K562 (cell line): ENCODE measurements at regions not wholly inside any gene's neighbourhood (a gene's known extent, or its start where the extent isn't known, plus 50 kb on each side); places are given as distances from the start of the nearest gene placed in this dataset.

ENCODE experiments used
- ATAC-seq: fragments of 200-7000 bp; cut with Tn5 transposase; 3 replicates; pipeline ENCODE4 v1.9.1; 2020; ENCODE audit warnings: moderate library complexity
- BruUV-seq: library from RNA; stranded (reverse); fragments of 400-500 nt; replicated peaks from 2 replicates; lab custom pipeline; 2021; lab: Mats Ljungman, UMichigan
- CTCF ChIA-PET: fragments of 300-600 bp; formaldehyde crosslinking; extraction: SDS; loops from one replicate; lab custom pipeline; 2021; ENCODE audit warnings: low intra/inter-chr PET ratio; lab: Yijun Ruan, JAX
- POLR2A ChIA-PET: fragments of 300-600, 350-650 bp; sonication (Branson Sonifier 250); formaldehyde crosslinking; extraction: SDS; loops from one replicate; lab custom pipeline; 2021; ENCODE audit warnings: antibody characterized with exemption, inconsistent platforms; lab: Yijun Ruan, JAX
- DNase-seq, 4 experiments: peaks; one replicate each; pipeline versions ENCODE4 v3.0.0 to v3.0.0-alpha.2; 2011 to 2018; ENCODE audit warnings: low spot score in 3 of 4, mixed read lengths in 3 of 4; ENCODE audit errors: extremely low read depth in 1 of 4
- FAIRE-seq: peaks from 2 replicates; lab custom pipeline; 2011; peaks lifted over from hg19 to GRCh38; lab: Jason Lieb, UNC
- H2AFZ ChIP-seq: 2 replicates; pipeline ENCODE4 v1.6.0; 2011; ENCODE audit warnings: low read depth, low read length, control low read depth, inconsistent platforms
- H3K27ac ChIP-seq: fragments of 200-600 bp; 3 replicates; pipeline ENCODE4 v1.8.0; 2011; ENCODE audit warnings: low read depth, mild to moderate bottlenecking, control low read depth, inconsistent platforms, low read length, moderate library complexity, mixed read lengths; ENCODE audit errors: extremely low read depth
- H3K27me3 ChIP-seq, 2 experiments: fragments of 300-600 bp in 1 of 2; 2 replicates in 1 of 2; 3 replicates in 1 of 2; pipeline versions ENCODE4 v1.6.0 to v1.8.0; 2011; ENCODE audit warnings: inconsistent platforms in 2 of 2, low read length in 2 of 2, mild to moderate bottlenecking in 1 of 2, mixed read lengths in 1 of 2, moderate library complexity in 1 of 2; ENCODE audit not compliant: control insufficient read depth in 2 of 2, insufficient read depth in 2 of 2
- H3K36me3 ChIP-seq: fragments of 300-600 bp; 3 replicates; pipeline ENCODE4 v1.8.0; 2011; ENCODE audit warnings: mild to moderate bottlenecking, low read length, inconsistent platforms; ENCODE audit not compliant: control insufficient read depth, insufficient read depth
- H3K4me1 ChIP-seq, 2 experiments: fragments of 200-600 bp in 1 of 2; replicated peaks in 1 of 2; 2 replicates in 1 of 2; 3 replicates in 1 of 2; pipeline versions ENCODE4 v1.5.1 to v1.8.0; 2011; ENCODE audit warnings: inconsistent platforms in 2 of 2, low read length in 2 of 2, mild to moderate bottlenecking in 1 of 2, mixed read lengths in 1 of 2, moderate library complexity in 1 of 2; ENCODE audit not compliant: control insufficient read depth in 2 of 2, insufficient read depth in 2 of 2
- H3K4me2 ChIP-seq: 2 replicates; pipeline ENCODE4 v1.6.1; 2011; ENCODE audit warnings: low read length, control low read depth, inconsistent platforms, mixed read lengths; ENCODE audit not compliant: insufficient read depth
- H3K4me3 ChIP-seq: fragments of 200-600 bp; sonication (generic), shearing (Covaris generic); 2 replicates; pipeline ENCODE4 v1.5.1; 2016; ENCODE audit warnings: control low read depth, inconsistent platforms
- H3K79me2 ChIP-seq: fragments of 200-600 bp; 3 replicates; pipeline ENCODE4 v1.8.0; 2011; ENCODE audit warnings: low read length, inconsistent platforms; ENCODE audit not compliant: control insufficient read depth, insufficient read depth
- H3K9ac ChIP-seq, 2 experiments: 2 replicates each; pipeline versions ENCODE4 v1.6.0 to v1.6.1; 2011; ENCODE audit warnings: low read depth in 2 of 2, low read length in 2 of 2, control low read depth in 1 of 2, inconsistent platforms in 1 of 2, mild to moderate bottlenecking in 1 of 2, mixed read lengths in 1 of 2; ENCODE audit not compliant: insufficient read depth in 1 of 2
- H3K9me1 ChIP-seq: one replicate; pipeline ENCODE4 v1.6.0; 2011; ENCODE audit warnings: inconsistent platforms, mild to moderate bottlenecking, low read length, moderate library complexity; ENCODE audit not compliant: control insufficient read depth, insufficient read depth
- H3K9me3 ChIP-seq: replicated peaks from 2 replicates; pipeline ENCODE4 v1.5.1; 2011; ENCODE audit warnings: low read depth, low read length, inconsistent platforms; ENCODE audit not compliant: control insufficient read depth, insufficient read depth
- H4K20me1 ChIP-seq: replicated peaks from 2 replicates; pipeline ENCODE4 v1.6.1; 2011; ENCODE audit warnings: low read length, inconsistent platforms, mixed read lengths; ENCODE audit not compliant: control insufficient read depth, insufficient read depth
- ESRRB ChIP-seq: fragments of 250-450 bp; sonication (Bioruptor Pico); IDR thresholded peaks from 2 replicates; pipeline ENCODE4 v1.5.0; 2020; ENCODE audit warnings: mild to moderate bottlenecking, moderate library complexity, borderline replicate concordance
- ETV6 ChIP-seq, 3 experiments: fragments of 150-350 bp in 1 of 3; sonication (generic) in 1 of 3; formaldehyde crosslinking in 1 of 3; IDR thresholded peaks; 2 replicates each; pipeline versions ENCODE4 v1.6.1 to v1.8.0; 2014 to 2022; ENCODE audit warnings: borderline replicate concordance in 2 of 3, low read depth in 2 of 3, antibody characterized with exemption in 1 of 3, low read length in 1 of 3, mild to moderate bottlenecking in 1 of 3, missing genetic modification reagents in 1 of 3
- GTF2F1 ChIP-seq: IDR thresholded peaks from 2 replicates; pipeline ENCODE4 v1.6.1; 2011; ENCODE audit warnings: low read depth, low read length, improper control_type of control experiment
- RCOR1 ChIP-seq, 2 experiments: IDR thresholded peaks; 2 replicates each; pipeline ENCODE4 v1.6.1; 2012; ENCODE audit warnings: low read depth in 2 of 2, low read length in 2 of 2, borderline replicate concordance in 1 of 2, improper control_type of control experiment in 1 of 2
- RFX7 ChIP-seq: fragments of 250-450 bp; sonication (Bioruptor Pico); IDR thresholded peaks from 2 replicates; pipeline ENCODE4 v1.5.1; 2021; ENCODE audit warnings: mild to moderate bottlenecking
- TEAD2 ChIP-seq: fragments of 450-650 bp; IDR thresholded peaks from 2 replicates; pipeline ENCODE4 v1.6.1; 2016; ENCODE audit warnings: missing genetic modification characterization, control low read depth, missing compliant biosample characterization
- ZNF282 ChIP-seq: sonication (generic); formaldehyde crosslinking; IDR thresholded peaks from 2 replicates; pipeline ENCODE4 v1.8.1; 2023; ENCODE audit warnings: missing genetic modification reagents
- WGBS: fragments of 100-300 bp; shearing (Covaris generic); methylation state at CpG from one replicate; pipeline ENCODE4 v1.1.6; 2016; ENCODE audit warnings: low coverage, mixed read lengths; ENCODE audit not compliant: insufficient coverage; ENCODE audit errors: missing lambda C conversion rate; 5-methylcytosine and 5-hydroxymethylcytosine counted together
- in situ Hi-C: fragments of 300-500 bp; cut with MboI; formaldehyde crosslinking; loops from 4 replicates; pipeline ENCODE4 v1.15.0; 2018; ENCODE audit warnings: inconsistent platforms, mixed read lengths
- intact Hi-C: fragments of 100-400 bp; cut with micrococcal nuclease; formaldehyde crosslinking; loops from 2 replicates; pipeline ENCODE4 v1.14.2; 2022
- TF ChIP-seq, protein P1 (sequence below), 2 experiments: fragments of 450-650 bp; conservative IDR thresholded peaks; 2 replicates each; pipeline ENCODE4 v1.6.1; 2017; ENCODE audit warnings: mild to moderate bottlenecking in 2 of 2, moderate library complexity in 2 of 2
- TF ChIP-seq, protein P2 (sequence below): fragments of 450-650 bp; IDR thresholded peaks from 2 replicates; pipeline ENCODE4 v1.6.1; 2018; ENCODE audit warnings: mild to moderate bottlenecking, low read depth; ENCODE audit not compliant: partially characterized antibody

DNA sequence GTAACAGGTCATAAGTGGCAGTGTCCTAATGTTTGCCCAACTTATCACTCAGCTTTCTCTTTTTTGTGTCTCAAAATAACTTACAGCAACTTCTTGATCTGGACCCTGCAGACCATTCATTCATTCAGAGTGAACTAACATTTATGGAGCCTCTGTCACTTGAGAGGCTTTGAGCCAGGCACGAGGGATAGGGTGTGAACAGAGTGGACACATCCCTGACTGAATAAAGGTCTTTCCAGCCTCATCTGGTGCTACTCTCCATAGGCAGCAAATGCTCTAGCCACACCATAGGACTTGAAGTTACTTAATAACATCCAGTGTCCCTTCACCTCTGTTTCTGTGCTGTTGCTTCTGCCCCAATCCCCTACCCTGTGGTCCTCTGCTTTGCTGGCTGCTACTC lies 212.1 kb upstream of the FBN2 start:
- BruUV-seq = no TSS peak
- Histone ChIP-seq H3K36me3 (no peaks in the 10 kb centered on the region), H3K9me1 (no peaks in the 10 kb centered on the region), H3K4me3 (no peak overlapping the region), H3K4me1 (no peaks in the 10 kb centered on the region), H3K4me2 (no peak overlapping the region), H3K9ac (no peak overlapping the region), H2AFZ (no peak overlapping the region), H4K20me1 (no peaks in the 10 kb centered on the region), H3K79me2 (no peaks in the 10 kb centered on the region), H3K9me3 (no peaks in the 10 kb centered on the region; the same call in 1 of the 2 replicates), H3K27ac (no peak overlapping the region), H3K27me3 (no peaks in the 10 kb centered on the region)
- in situ Hi-C loops (no loop called here), intact Hi-C loops (no loop called here)
- DNase-seq (no peak), ATAC-seq (no peak), FAIRE-seq (no peak)
- POLR2A ChIA-PET = no interaction called here
- TF ChIP-seq ZNF282 (CRISPR knock-in tag) (no peak), ETV6 (IDR thresholded peaks at IDR 0.05; ENCODE audit: borderline replicate concordance in 1 of 2, low read depth in 2 of 2, low read length in 1 of 2) (no peak), ETV6 (CRISPR knock-in tag; IDR thresholded peaks at IDR 0.05; ENCODE audit: borderline replicate concordance) (no peak), ESRRB (CRISPR knock-in tag) (no peak), RFX7 (CRISPR knock-in tag) (no peak), GTF2F1 (no peak), TEAD2 (tag) (no peak), RCOR1 (IDR thresholded peaks at IDR 0.05; ENCODE audit: borderline replicate concordance in 1 of 2, low read depth in 2 of 2, low read length in 2 of 2) (no peak)
- TF ChIP-seq, protein P1, sequence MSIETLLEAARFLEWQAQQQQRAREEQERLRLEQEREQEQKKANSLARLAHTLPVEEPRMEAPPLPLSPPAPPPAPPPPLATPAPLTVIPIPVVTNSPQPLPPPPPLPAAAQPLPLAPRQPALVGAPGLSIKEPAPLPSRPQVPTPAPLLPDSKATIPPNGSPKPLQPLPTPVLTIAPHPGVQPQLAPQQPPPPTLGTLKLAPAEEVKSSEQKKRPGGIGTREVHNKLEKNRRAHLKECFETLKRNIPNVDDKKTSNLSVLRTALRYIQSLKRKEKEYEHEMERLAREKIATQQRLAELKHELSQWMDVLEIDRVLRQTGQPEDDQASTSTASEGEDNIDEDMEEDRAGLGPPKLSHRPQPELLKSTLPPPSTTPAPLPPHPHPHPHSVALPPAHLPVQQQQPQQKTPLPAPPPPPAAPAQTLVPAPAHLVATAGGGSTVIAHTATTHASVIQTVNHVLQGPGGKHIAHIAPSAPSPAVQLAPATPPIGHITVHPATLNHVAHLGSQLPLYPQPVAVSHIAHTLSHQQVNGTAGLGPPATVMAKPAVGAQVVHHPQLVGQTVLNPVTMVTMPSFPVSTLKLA (conservative IDR thresholded peaks at IDR 0.05) = no peak
- TF ChIP-seq, protein P2, sequence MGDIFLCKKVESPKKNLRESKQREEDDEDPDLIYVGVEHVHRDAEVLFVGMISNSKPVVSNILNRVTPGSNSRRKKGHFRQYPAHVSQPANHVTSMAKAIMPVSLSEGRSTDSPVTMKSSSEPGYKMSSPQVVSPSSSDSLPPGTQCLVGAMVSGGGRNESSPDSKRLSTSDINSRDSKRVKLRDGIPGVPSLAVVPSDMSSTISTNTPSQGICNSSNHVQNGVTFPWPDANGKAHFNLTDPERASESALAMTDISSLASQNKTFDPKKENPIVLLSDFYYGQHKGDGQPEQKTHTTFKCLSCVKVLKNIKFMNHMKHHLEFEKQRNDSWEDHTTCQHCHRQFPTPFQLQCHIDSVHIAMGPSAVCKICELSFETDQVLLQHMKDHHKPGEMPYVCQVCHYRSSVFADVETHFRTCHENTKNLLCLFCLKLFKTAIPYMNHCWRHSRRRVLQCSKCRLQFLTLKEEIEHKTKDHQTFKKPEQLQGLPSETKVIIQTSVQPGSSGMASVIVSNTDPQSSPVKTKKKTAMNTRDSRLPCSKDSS = no peak
- WGBS = 0% methylated on average over 1 of the region's 1 CpG
- CTCF ChIA-PET = no interaction called here
